Sciatic nerve (tissue), 2 donors: ENCODE measurements at regions not wholly inside any gene's neighbourhood (a gene's known extent, or its start where the extent isn't known, plus 50 kb on each side); places are given as distances from the start of the nearest gene placed in this dataset.

Experiments used
- ATAC-seq: fragments of 200-7000 bp; cut with Tn5 transposase; one replicate; pipeline ENCODE4 v1.9.1; 2020; ENCODE audit warnings: mild to moderate bottlenecking, moderate library complexity
- DNase-seq: peaks from one replicate; pipeline ENCODE4 v3.0.0-alpha.2; 2020; ENCODE audit warnings: low spot score
- intact Hi-C: fragments of 100-400 bp; cut with DNase I; formaldehyde crosslinking; loops from one replicate; pipeline ENCODE4 v1.14.2; 2022
- donor health status: DM: no; HTN: no; CAD: no.
- donor health status: DM: no; HTN: no; CAD: no.

- intact Hi-C loops, result no loop called here
- DNase-seq (no peak), ATAC-seq (no peak)
These were observed 244.7 kb upstream of the PDGFD start for GRCh38 chr11:104408630-104409029.

- intact Hi-C loops, result no loop called here
- ATAC-seq (no peak), DNase-seq (no peak)
These were observed 241.3 kb upstream of the PDGFD start for GRCh38 chr11:104405277-104405676.

DNA sequence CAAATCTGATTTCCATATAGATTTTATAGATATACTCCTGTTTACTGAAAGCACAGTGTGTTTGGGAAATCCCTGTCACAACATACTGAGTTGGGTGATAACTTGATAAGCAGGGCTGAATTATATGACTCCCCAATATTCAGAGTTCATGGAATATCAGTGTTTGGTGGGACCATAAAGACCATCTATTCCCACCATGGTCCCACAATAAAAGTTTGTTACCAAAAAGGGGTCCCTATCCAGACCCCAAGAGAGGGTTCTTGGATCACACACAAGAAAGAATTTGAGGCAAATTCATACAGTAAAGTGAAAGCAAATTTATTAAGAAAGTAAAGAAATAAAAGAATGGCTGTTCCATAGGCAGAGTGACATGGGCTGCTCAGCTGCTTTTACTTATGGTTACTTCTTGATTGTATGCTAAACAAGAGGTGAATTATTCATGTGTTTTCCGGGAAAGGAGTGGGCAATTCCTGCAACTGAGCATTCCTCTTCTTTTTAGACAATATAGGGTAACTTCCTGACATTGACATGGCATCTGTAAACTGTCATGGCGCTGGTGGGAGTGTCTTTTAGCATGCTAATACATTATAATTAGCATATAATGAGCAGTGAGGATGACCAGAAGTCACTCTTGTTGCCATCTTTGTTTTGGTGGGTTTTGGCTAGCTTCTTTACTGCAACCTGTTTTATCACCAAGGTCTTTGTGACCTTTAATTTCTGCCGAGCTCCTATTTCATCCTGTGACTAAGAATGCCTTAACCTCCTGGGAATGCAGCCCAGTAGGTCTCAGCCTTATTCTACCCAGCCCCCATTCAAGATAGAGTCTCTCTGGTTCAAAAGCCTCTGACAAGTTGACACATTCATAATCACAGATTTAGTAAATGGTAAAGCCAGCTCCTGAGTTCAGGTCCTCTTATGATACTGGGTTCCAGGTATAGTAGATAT is 240.6 kb upstream of the PDGFD start:
- ATAC-seq (no peak), DNase-seq (no peak)
- intact Hi-C loops, result no loop called here

DNA sequence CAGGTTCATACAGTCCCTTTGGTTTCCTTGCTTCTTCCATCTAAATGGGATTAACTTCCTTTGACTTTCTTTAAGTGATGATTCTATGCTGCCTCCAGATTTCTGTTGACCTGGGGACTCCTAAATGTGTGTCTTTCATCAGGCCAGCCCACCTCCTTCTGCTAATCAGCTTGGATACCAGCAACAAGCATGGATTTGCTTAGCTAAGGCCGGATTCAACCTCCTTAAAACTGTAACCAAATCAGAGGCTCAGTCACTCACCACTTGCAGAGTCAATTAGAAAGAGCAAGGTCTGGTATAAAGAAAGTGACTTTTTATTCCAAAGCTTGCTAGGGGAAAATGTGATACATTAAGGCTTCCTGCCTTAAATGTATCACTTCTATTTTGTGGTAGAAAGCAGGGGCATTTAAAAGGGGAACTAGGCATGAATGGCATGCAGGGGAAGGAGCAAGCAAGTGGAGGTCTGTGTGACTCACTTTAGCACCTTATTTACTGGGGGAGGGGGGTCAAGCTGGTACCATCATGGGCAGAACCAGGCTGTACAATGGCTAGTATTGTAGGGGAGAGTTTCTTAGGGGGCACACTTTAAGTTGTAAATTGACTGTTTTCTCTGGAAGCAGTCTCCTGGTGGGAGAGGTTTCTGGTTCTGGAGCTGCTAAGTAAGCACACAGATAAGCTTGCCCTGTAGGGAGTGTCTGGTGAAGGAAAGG is 239.0 kb upstream of the PDGFD start:
- no peak for ATAC-seq
- intact Hi-C loops, result no loop called here
- DNase-seq, result no peak

- DNase-seq (no peak), ATAC-seq (no peak)
- intact Hi-C loops, result no loop called here
These were observed 230.6 kb upstream of the PDGFD start for GRCh38 chr11:104394508-104394907.

- intact Hi-C loops, result no loop called here
- ATAC-seq, result no peak
- DNase-seq, result no peak
These were observed 226.7 kb upstream of the PDGFD start for GRCh38 chr11:104390651-104391050.

- no peak for DNase-seq
- intact Hi-C loops, result no loop called here
- no peak for ATAC-seq
These were observed 221.9 kb upstream of the PDGFD start for GRCh38 chr11:104385884-104386283.

- DNase-seq (no peak), ATAC-seq (no peak)
- intact Hi-C loops, result no loop called here
These were observed 216.4 kb upstream of the PDGFD start for GRCh38 chr11:104380358-104380757.

GRCh38 chr11:104372111-104372510 is 208.2 kb upstream of the PDGFD start:
- DNase-seq (no peak), ATAC-seq (no peak)
- intact Hi-C loops, result no loop called here

DNA sequence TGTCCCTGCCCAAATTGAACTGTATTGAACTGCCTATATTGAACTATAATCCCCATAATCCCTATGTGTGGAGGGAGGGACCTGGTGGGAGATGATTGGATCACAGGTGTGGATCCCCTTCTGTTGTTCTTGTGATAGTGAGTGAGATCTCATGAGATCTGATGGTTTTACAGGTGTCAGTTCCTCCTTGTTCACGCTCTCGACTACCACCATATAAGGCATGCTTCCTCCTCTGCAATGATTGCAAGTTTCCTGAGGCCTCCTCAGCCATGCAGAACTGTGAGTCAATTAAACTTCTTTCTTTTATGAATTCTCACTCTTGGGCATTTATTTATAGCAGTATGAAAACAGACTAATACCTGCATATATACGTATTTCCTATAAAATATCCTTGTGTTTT is 206.5 kb upstream of the PDGFD start:
- ATAC-seq (no peak), DNase-seq (no peak)
- intact Hi-C loops, result no loop called here

DNA sequence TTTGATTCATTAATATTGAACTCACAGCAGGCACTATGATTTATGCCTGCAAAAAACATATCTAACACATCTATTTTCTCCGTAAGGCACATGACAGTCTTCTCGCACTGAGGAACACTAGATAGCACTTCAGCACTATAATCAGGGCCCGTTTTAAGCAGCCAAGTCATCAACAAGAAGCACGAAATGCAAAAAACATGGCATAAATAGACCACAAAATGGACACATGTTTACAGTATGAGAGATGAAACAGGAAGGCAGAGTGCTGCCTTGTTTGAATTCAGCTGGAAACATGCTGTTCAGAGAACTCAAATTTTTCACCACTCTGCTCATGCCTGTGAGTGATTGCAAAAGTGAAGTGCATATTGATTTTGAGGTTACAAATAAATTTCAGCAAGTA is 205.8 kb upstream of the PDGFD start:
- intact Hi-C loops, result no loop called here
- ATAC-seq (no peak), DNase-seq (no peak)

- no peak for DNase-seq
- no peak for ATAC-seq
- intact Hi-C loops, result no loop called here
These were observed 202.4 kb upstream of the PDGFD start for GRCh38 chr11:104366321-104366734.

DNA sequence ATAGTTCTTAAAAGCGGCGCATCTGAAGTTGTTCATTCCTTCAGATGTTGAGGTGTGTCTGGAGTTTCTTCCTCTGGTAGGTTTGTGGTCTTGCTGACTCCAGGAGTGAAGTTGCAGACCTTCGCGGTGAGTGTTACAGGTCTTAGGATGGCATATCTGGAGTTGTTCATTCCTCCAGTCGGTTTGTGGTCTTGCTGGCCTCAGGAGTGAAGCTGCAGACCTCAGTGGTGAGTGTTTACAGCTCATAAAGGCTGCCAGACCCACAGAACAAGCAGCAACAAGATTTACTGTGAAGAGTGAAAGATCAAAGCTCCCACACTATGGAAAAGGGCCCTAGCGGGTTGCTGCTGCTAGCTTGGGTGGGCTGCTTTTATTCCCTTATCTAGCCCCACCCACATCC is 201.7 kb upstream of the PDGFD start:
- intact Hi-C loops, result no loop called here
- DNase-seq (no peak), ATAC-seq (no peak)

DNA sequence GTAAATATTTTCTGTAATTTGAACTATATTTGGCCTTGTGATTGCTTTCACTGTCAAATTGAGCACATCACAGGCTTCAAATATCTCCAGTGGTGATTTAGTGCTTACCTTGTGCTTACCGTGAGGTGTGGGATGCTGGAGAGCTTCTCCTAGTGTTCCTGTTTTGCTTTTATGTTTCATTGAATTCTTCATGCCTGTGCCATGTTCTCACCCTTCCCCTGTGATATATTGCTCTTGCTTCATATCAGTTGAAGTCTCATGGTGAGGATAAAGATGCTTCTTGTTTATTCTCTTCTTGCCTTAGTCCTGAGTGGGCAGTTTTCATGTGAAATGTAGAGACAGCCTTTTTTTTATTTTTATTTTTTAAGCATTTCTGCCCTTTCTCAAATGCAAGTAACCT is 198.0 kb upstream of the PDGFD start:
- intact Hi-C loops, result no loop called here
- DNase-seq, result no peak
- ATAC-seq, result no peak

GRCh38 chr11:104352036-104352435 is 188.1 kb upstream of the PDGFD start:
- DNase-seq (no peak), ATAC-seq (no peak)
- intact Hi-C loops, result no loop called here

- intact Hi-C loops, result no loop called here
- DNase-seq, result no peak
- ATAC-seq, result no peak
These were observed 179.6 kb upstream of the PDGFD start for GRCh38 chr11:104343578-104343977.

- DNase-seq (no peak), ATAC-seq (no peak)
- intact Hi-C loops, result no loop called here
These were observed 176.6 kb upstream of the PDGFD start for GRCh38 chr11:104340590-104340989.

DNA sequence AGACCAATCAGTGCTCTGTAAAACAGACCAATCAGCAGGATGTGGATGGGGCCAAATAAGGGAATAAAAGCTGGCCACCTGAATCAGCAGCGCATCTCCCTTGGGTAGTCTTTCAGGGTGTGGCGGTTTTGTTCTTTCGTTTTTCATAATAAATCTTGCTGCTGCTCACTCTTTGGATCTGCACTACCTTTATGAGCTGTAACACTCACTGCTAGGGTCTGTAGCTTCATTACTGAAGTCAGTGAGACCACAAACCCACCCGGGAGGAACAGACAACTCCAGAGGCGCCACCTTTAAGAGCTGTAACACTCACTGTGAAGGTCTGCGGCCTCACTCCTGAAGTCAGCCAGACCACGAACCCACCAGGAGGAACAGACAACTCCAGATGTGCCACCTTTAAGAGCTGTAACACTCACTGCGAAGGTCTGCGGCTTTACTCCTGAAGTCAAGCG is 175.5 kb upstream of the PDGFD start:
- ATAC-seq, result no peak
- DNase-seq, result no peak
- intact Hi-C loops, result no loop called here

DNA sequence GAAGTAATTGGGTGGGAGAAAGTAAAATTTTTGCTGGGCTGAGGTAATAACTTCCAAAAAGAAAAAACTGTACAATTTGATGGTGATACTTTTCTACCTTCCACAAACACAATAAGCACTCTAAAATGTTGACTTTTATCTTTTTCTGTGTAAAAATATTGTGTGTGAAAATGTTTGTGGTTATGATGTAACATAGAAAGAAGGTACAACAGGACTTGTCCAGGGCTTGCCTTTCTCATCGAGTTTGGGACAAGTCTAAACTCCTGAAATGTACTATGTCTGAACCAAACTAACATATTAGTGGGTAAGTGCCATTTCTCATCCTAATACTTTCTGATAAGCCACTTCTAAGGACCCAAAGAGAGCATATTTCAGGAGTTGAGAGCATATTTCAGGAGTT is 174.2 kb upstream of the PDGFD start:
- no peak for ATAC-seq
- intact Hi-C loops, result no loop called here
- no peak for DNase-seq

DNA sequence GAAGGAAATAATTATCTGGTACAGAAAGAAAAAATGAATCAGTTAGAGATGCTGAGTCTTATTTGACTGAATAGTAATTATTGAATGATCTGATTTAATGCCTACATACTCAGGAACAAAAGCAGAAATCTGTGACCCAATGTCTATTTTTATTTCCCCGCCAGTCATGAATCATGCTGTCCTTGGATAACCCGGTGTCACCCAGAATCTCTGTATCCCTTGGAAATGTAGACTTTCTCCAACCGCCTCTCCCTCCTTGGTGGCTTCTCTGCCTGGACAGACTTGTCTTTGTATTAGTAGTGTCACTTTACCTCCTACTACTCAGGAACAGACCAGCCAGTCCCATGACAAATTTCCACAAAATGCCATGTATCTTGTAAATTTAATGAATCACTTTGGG is 173.3 kb upstream of the PDGFD start:
- intact Hi-C loops, result no loop called here
- ATAC-seq (no peak), DNase-seq (no peak)
